RWPE2 (cell line): ENCODE measurements at regions not wholly inside any gene's neighbourhood (a gene's known extent, or its start where the extent isn't known, plus 50 kb on each side); places are given as distances from the start of the nearest gene placed in this dataset.

Experiments used
- ATAC-seq: fragments of 200-7000 bp; cut with Tn5 transposase; 3 replicates; pipeline ENCODE4 v1.9.1; 2021; ENCODE audit warnings: low read depth
- DNase-seq: peaks from one replicate; pipeline ENCODE4 v3.0.0-alpha.2; 2020; ENCODE audit warnings: low spot score
- H3K27ac ChIP-seq: fragments of 450-650 bp; 2 replicates; pipeline ENCODE4 v1.5.1; 2017; ENCODE audit warnings: mild to moderate bottlenecking; ENCODE audit not compliant: poor library complexity, severe bottlenecking
- H3K27me3 ChIP-seq: fragments of 250-450 bp; sonication (Bioruptor Pico); 2 replicates; pipeline ENCODE4 v1.5.1; 2021; ENCODE audit warnings: mild to moderate bottlenecking, moderate library complexity; ENCODE audit not compliant: insufficient read depth, poor library complexity, severe bottlenecking
- H3K36me3 ChIP-seq: fragments of 250-450 bp; sonication (Bioruptor Pico); 2 replicates; pipeline ENCODE4 v1.5.1; 2020; ENCODE audit warnings: low read depth, mild to moderate bottlenecking, moderate library complexity
- H3K4me1 ChIP-seq: fragments of 250-450 bp; sonication (Bioruptor Pico); 2 replicates; pipeline ENCODE4 v1.5.1; 2021; ENCODE audit warnings: mild to moderate bottlenecking, moderate library complexity; ENCODE audit not compliant: insufficient read depth, poor library complexity, severe bottlenecking
- H3K4me3 ChIP-seq: fragments of 250-450 bp; sonication (Bioruptor Pico); 2 replicates; pipeline ENCODE4 v1.5.1; 2021; ENCODE audit warnings: mild to moderate bottlenecking, moderate library complexity; ENCODE audit not compliant: severe bottlenecking
- H3K9me3 ChIP-seq: fragments of 250-450 bp; sonication (Bioruptor Pico); 2 replicates; pipeline ENCODE4 v1.5.1; 2021; ENCODE audit warnings: mild to moderate bottlenecking, moderate library complexity; ENCODE audit not compliant: severe bottlenecking
- CTCF ChIP-seq: fragments of 450-650 bp; IDR thresholded peaks from one replicate; pipeline ENCODE4 v1.5.1; 2017; ENCODE audit warnings: mild to moderate bottlenecking, moderate library complexity; ENCODE audit not compliant: poor library complexity, severe bottlenecking

- H3K27me3 ChIP-seq, result no peaks in the 10 kb centered on the region
- H3K4me3 ChIP-seq, result no peak overlapping the region
- H3K4me1 ChIP-seq, result no peaks in the 10 kb centered on the region
- DNase-seq (no peak), ATAC-seq (no peak)
- no peak for TF ChIP-seq CTCF
- H3K9me3 ChIP-seq, result no peaks in the 10 kb centered on the region
- H3K27ac ChIP-seq, result no peak overlapping the region
- H3K36me3 ChIP-seq, result no peaks in the 10 kb centered on the region
Measured at GRCh38 chr3:151561878-151562277, 101.0 kb upstream of the IGSF10 start.

GRCh38 chr3:151560738-151561137 lies 99.9 kb upstream of the IGSF10 start:
- Histone ChIP-seq H3K4me3 (no peak overlapping the region), H3K27ac (no peak overlapping the region), H3K36me3 (no peaks in the 10 kb centered on the region), H3K27me3 (no peaks in the 10 kb centered on the region), H3K4me1 (no peaks in the 10 kb centered on the region), H3K9me3 (no peaks in the 10 kb centered on the region)
- TF ChIP-seq CTCF, result no peak
- DNase-seq (no peak), ATAC-seq (no peak)

GRCh38 chr3:151559736-151560135 lies 98.9 kb upstream of the IGSF10 start:
- Histone ChIP-seq H3K4me3 (no peak overlapping the region), H3K27ac (no peak overlapping the region), H3K4me1 (no peaks in the 10 kb centered on the region), H3K9me3 (no peaks in the 10 kb centered on the region), H3K36me3 (no peaks in the 10 kb centered on the region), H3K27me3 (no peaks in the 10 kb centered on the region)
- no peak for TF ChIP-seq CTCF
- ATAC-seq (no peak), DNase-seq (no peak)

GRCh38 chr3:151558661-151559060 lies 97.8 kb upstream of the IGSF10 start:
- Histone ChIP-seq H3K4me1 (no peaks in the 10 kb centered on the region), H3K27ac (no peak overlapping the region), H3K9me3 (no peaks in the 10 kb centered on the region), H3K36me3 (no peaks in the 10 kb centered on the region), H3K4me3 (no peak overlapping the region), H3K27me3 (no peaks in the 10 kb centered on the region)
- TF ChIP-seq CTCF, result no peak
- no peak for ATAC-seq
- no peak for DNase-seq

- no peak overlapping the region for H3K27ac ChIP-seq
- DNase-seq, result no peak
- no peak for TF ChIP-seq CTCF
- H3K4me1 ChIP-seq, result no peaks in the 10 kb centered on the region
- no peak overlapping the region for H3K4me3 ChIP-seq
- no peak for ATAC-seq
- no peaks in the 10 kb centered on the region for H3K27me3 ChIP-seq
- H3K9me3 ChIP-seq, result no peaks in the 10 kb centered on the region
- H3K36me3 ChIP-seq, result no peaks in the 10 kb centered on the region
Measured at GRCh38 chr3:151557068-151557840, 96.4 kb upstream of the IGSF10 start.
